Large intestine (tissue), 3 donors: ENCODE measurements at regions not wholly inside any gene's neighbourhood (a gene's known extent, or its start where the extent isn't known, plus 50 kb on each side); places are given as distances from the start of the nearest gene placed in this dataset.

ENCODE experiments used
- DNase-seq, 2 donors: peaks; one replicate each; pipeline versions ENCODE4 v3.0.0 to v3.0.0-alpha.2; 2013
- H3K27ac ChIP-seq: one replicate; pipeline ENCODE4 v1.5.1; 2013; ENCODE audit warnings: low read length
- H3K27me3 ChIP-seq: 2 replicates; pipeline ENCODE4 v1.6.1; 2013; ENCODE audit warnings: low read length; ENCODE audit not compliant: control insufficient read depth, insufficient read depth
- H3K36me3 ChIP-seq: 2 replicates; pipeline ENCODE4 v1.6.1; 2013; ENCODE audit warnings: low read length; ENCODE audit not compliant: control insufficient read depth, insufficient read depth
- H3K4me1 ChIP-seq: one replicate; pipeline ENCODE4 v1.6.1; 2013; ENCODE audit warnings: low read length; ENCODE audit not compliant: control insufficient read depth, insufficient read depth
- H3K4me3 ChIP-seq: one replicate; pipeline ENCODE4 v1.5.1; 2013; ENCODE audit warnings: low read length
- H3K9me3 ChIP-seq: one replicate; pipeline ENCODE4 v1.6.1; 2013; ENCODE audit warnings: mild to moderate bottlenecking, low read depth, low read length, moderate library complexity; ENCODE audit not compliant: control insufficient read depth
- WGBS: methylation state at CpG from one replicate; pipeline ENCODE4 v1.1.5; 2013; ENCODE audit warnings: low lambda C conversion rate; ENCODE audit not compliant: insufficient coverage; 5-methylcytosine and 5-hydroxymethylcytosine counted together

GRCh38 chr1:29691499-29691898 is 455.2 kb downstream of the PTPRU start:
- Histone ChIP-seq H3K9me3 (no peaks in the 10 kb centered on the region), H3K4me1 (no peaks in the 10 kb centered on the region), H3K27ac (no peak overlapping the region), H3K36me3 (no peaks in the 10 kb centered on the region), H3K4me3 (no peak overlapping the region), H3K27me3 (peaks cover 20% of the 10 kb centered on the region)
- no CpG with 5 or more reads among the region's 5 CpGs for WGBS
- DNase-seq, result no peak

- DNase-seq, result no peak
- Histone ChIP-seq H3K9me3 (no peaks in the 10 kb centered on the region), H3K4me1 (no peaks in the 10 kb centered on the region), H3K27me3 (peaks cover 20% of the 10 kb centered on the region), H3K36me3 (no peaks in the 10 kb centered on the region), H3K4me3 (no peak overlapping the region), H3K27ac (no peak overlapping the region)
- WGBS, result 79% methylated on average over 2 of the region's 9 CpGs
Measured at GRCh38 chr1:29690156-29690555, 453.8 kb downstream of the PTPRU start.

- peaks cover 20% of the 10 kb centered on the region for H3K27me3 ChIP-seq
- no CpG with 5 or more reads among the region's 13 CpGs for WGBS
- H3K36me3 ChIP-seq, result no peaks in the 10 kb centered on the region
- DNase-seq, result no peak
- no peaks in the 10 kb centered on the region for H3K9me3 ChIP-seq
- no peaks in the 10 kb centered on the region for H3K4me1 ChIP-seq
- no peak overlapping the region for H3K4me3 ChIP-seq
- no peak overlapping the region for H3K27ac ChIP-seq
Measured at GRCh38 chr1:29689372-29690030, 453.2 kb downstream of the PTPRU start.

- H3K27me3 ChIP-seq, result peaks cover 20% of the 10 kb centered on the region
- no CpG with 5 or more reads among the region's 14 CpGs for WGBS
- H3K36me3 ChIP-seq, result no peaks in the 10 kb centered on the region
- no peaks in the 10 kb centered on the region for H3K4me1 ChIP-seq
- H3K4me3 ChIP-seq, result no peak overlapping the region
- H3K27ac ChIP-seq, result no peak overlapping the region
- no peaks in the 10 kb centered on the region for H3K9me3 ChIP-seq
- peak in 1 of 2 donors; percentile 16 for DNase-seq
Measured at GRCh38 chr1:29688471-29689365, 452.4 kb downstream of the PTPRU start.

GRCh38 chr1:29687601-29688244 is 451.4 kb downstream of the PTPRU start:
- H3K9me3 ChIP-seq, result no peaks in the 10 kb centered on the region
- peaks cover 20% of the 10 kb centered on the region for H3K27me3 ChIP-seq
- no peaks in the 10 kb centered on the region for H3K4me1 ChIP-seq
- H3K4me3 ChIP-seq, result no peak overlapping the region
- DNase-seq, result no peak
- H3K36me3 ChIP-seq, result no peaks in the 10 kb centered on the region
- WGBS, result 83% methylated on average over 1 of the region's 4 CpGs
- no peak overlapping the region for H3K27ac ChIP-seq

GRCh38 chr1:29687166-29687565 is 450.8 kb downstream of the PTPRU start:
- DNase-seq, result no peak
- no peak overlapping the region for H3K27ac ChIP-seq
- no peaks in the 10 kb centered on the region for H3K4me1 ChIP-seq
- no peaks in the 10 kb centered on the region for H3K9me3 ChIP-seq
- peaks cover 20% of the 10 kb centered on the region for H3K27me3 ChIP-seq
- H3K4me3 ChIP-seq, result no peak overlapping the region
- 94% methylated on average over 3 of the region's 3 CpGs for WGBS
- H3K36me3 ChIP-seq, result no peaks in the 10 kb centered on the region

- H3K9me3 ChIP-seq, result no peaks in the 10 kb centered on the region
- no peak overlapping the region for H3K27ac ChIP-seq
- no peaks in the 10 kb centered on the region for H3K36me3 ChIP-seq
- no peak overlapping the region for H3K4me3 ChIP-seq
- no peak for DNase-seq
- H3K4me1 ChIP-seq, result no peaks in the 10 kb centered on the region
- peaks cover 19% of the 10 kb centered on the region for H3K27me3 ChIP-seq
- 20% methylated on average over 1 of the region's 22 CpGs for WGBS
Measured at GRCh38 chr1:29686012-29686930, 449.9 kb downstream of the PTPRU start.

GRCh38 chr1:29685387-29685786 is 449.1 kb downstream of the PTPRU start:
- no peak for DNase-seq
- no CpG with 5 or more reads among the region's 3 CpGs for WGBS
- Histone ChIP-seq H3K4me3 (no peak overlapping the region), H3K9me3 (no peaks in the 10 kb centered on the region), H3K27me3 (peaks cover 10% of the 10 kb centered on the region), H3K4me1 (no peaks in the 10 kb centered on the region), H3K36me3 (no peaks in the 10 kb centered on the region), H3K27ac (no peak overlapping the region)

GRCh38 chr1:29684141-29684540 is 447.8 kb downstream of the PTPRU start:
- H3K4me3 ChIP-seq, result no peak overlapping the region
- H3K4me1 ChIP-seq, result no peaks in the 10 kb centered on the region
- DNase-seq, result no peak
- peaks cover 3% of the 10 kb centered on the region for H3K27me3 ChIP-seq
- WGBS, result no CpG with 5 or more reads among the region's 8 CpGs
- no peak overlapping the region for H3K27ac ChIP-seq
- no peaks in the 10 kb centered on the region for H3K9me3 ChIP-seq
- no peaks in the 10 kb centered on the region for H3K36me3 ChIP-seq

GRCh38 chr1:29683472-29683871 is 447.1 kb downstream of the PTPRU start:
- Histone ChIP-seq H3K4me1 (no peaks in the 10 kb centered on the region), H3K27ac (no peak overlapping the region), H3K27me3 (no peaks in the 10 kb centered on the region), H3K36me3 (no peaks in the 10 kb centered on the region), H3K4me3 (no peak overlapping the region), H3K9me3 (no peaks in the 10 kb centered on the region)
- DNase-seq, result no peak
- WGBS, result no CpG with 5 or more reads among the region's 5 CpGs
